Coronary artery (tissue), 2 donors: ENCODE measurements at regions not wholly inside any gene's neighbourhood (a gene's known extent, or its start where the extent isn't known, plus 50 kb on each side); places are given as distances from the start of the nearest gene placed in this dataset.

Source experiments
- DNase-seq: peaks from one replicate; pipeline ENCODE4 v3.0.0-alpha.2; 2017; ENCODE audit warnings: low spot score
- H3K27ac ChIP-seq, 2 donors: fragments of 200-600 bp; sonication (generic); one replicate each; pipeline ENCODE4 v1.5.1; 2016 to 2019
- H3K4me3 ChIP-seq: fragments of 200-600 bp; sonication (generic); 2 replicates; pipeline ENCODE4 v1.5.1; 2016; ENCODE audit warnings: mild to moderate bottlenecking, moderate library complexity
- CTCF ChIP-seq: fragments of 200-600 bp; sonication (generic); IDR thresholded peaks from one replicate; pipeline ENCODE4 v1.5.1; 2019; ENCODE audit warnings: antibody characterized with exemption

DNA sequence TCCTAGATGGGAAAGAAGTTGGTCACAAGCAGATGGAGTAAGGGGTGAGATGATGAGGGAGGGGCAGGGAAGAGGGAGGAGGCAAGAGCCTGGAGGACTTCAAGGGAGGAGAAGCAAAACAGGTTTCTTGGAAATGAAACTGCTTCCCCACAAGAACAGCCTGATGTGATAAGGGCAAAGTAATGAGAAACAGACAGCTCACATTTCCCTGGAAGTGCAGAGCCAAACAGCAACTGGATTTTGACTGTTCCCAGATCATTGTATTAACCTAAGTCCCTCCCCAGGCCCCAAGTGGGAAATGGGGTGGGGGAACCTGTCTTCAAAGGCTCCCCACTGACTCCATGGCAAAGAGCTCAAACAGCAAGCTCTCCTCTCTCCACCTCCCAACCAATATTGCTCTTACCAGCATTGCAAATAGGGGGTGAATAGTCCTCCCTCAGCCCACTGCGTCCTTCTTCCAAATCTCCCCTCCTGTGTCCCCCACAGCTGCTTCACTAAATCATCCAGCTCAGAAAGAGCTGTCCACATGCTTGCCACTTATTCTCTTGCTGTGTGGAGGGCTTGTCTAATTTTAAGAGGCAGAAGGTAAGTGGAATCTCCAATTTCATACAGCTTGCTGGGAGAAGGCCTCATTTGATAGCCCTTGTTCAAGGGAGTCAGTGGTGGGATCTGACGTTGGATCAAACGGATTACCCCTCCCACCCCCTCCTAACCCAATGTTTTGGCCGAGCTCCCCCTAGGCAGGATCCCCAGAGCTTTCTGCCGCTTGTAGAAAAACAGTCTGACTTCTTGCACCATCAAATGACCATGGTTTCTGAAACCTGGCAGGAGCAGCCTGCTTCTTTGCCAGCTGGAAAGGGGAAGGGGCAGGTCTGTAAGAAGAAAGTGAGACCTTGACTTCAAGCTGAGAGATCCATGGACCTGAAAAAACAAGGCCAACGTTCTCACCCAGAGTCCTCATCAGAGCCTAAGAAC lies 56.3 kb upstream of the SMIM36 start:
- Histone ChIP-seq H3K4me3 (no peak overlapping the region), H3K27ac (peak overlapping the region in 1 of 2 donors; percentile 62)
- no peak for TF ChIP-seq CTCF
- no peak for DNase-seq

DNA sequence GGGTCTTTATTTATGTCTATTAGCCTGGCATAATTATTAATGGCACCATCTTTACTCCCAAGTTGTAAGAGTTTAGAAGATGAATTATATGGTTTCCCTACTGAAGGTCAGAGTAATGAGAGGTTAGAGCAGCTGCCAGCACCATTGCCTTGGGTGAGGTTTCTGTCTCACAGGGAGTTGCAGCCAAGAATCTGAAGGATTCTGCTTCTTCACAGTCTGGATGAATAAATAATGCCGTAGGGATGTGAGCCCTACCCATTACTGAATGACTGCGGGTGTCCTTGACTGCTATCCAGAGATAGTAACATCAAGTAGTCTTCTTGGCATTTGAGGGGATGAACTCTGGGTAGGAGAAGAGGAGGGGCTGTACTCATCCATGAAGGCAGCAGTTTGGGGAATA lies 52.8 kb upstream of the SMIM36 start:
- no peak for DNase-seq
- no peak overlapping the region for H3K27ac ChIP-seq
- no peak overlapping the region for H3K4me3 ChIP-seq
- TF ChIP-seq CTCF = no peak

GRCh38 chr17:55563363-55563762 lies 52.1 kb upstream of the SMIM36 start:
- no peak overlapping the region for H3K4me3 ChIP-seq
- no peak for TF ChIP-seq CTCF
- DNase-seq = no peak
- H3K27ac ChIP-seq = no peak overlapping the region

DNA sequence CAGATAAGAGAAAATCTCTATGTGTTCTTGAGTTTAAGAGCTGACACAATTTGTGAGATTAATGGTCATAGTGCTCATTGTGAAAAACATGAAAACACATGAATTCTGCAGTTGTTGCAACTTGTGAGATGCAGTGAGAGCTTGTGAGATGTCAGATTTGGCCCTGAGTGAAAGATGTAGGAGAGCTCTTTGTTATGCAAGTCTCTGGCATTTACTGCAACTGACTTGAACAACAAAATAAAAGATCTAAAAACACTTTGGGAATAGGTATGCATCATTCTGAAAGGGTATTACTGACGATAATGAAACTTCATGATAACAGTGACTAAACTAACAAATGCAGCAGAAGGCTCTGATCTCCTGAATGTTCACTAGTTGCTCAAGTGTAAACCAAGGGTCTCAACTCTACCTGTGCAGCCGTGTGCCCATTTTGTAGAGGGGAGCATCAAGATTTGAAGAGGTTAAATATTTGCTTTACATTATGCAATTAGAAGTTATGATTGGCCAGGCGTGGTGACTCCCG lies 50.8 kb upstream of the SMIM36 start:
- DNase-seq = no peak
- TF ChIP-seq CTCF = no peak
- Histone ChIP-seq H3K4me3 (no peak overlapping the region), H3K27ac (no peak overlapping the region)

- TF ChIP-seq CTCF = no peak
- Histone ChIP-seq H3K4me3 (no peak overlapping the region), H3K27ac (no peak overlapping the region)
- no peak for DNase-seq
Observed at GRCh38 chr17:55561316-55561972, 50.2 kb upstream of the SMIM36 start.
